ENCODE measurements at regions not wholly inside any gene's neighbourhood (a gene's known extent, or its start where the extent isn't known, plus 50 kb on each side); places are given as distances from the start of the nearest gene placed in this dataset.

DNA sequence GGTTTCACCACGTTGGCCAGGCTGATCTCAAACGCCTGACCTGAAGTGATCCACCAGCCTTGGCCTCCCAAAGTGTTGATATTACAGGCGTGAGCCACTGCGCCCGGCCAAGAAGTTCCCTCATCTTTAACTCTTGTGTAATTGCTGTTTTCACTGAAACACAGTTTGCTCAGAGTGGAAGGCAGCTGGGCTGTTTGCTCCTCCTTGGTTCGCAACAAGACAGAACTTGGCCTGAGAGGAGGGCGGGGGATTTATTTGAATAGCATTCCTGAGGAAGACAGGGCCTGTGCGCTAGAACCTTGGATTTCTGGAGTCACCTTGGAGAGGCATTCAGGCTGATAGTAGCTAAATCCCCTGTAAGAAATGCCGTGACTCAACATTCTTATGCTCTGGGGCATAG lies 226.7 kb upstream of the MCTP2 start:
- DNase-seq (ENCODE audit: low spot score): no peak

DNA sequence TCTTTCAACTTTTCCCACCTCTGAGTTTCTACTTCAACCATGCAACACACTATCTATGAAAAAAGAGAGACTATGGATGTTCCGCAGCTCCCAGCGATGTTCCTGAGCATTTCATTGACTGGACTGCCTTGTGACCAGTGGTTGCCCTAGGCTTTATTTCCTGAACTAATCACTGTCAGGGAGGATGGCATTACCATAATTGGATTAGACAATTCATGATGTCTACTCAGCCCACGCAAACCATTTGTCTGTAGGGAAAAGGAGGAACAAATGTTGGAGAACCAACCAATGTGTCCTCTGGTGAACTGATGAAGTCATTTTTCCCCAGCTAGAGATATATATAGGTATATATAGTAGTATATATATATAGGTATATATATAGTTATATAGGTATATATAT lies 229.3 kb upstream of the MCTP2 start:
- DNase-seq (ENCODE audit: low spot score): no peak

DNA sequence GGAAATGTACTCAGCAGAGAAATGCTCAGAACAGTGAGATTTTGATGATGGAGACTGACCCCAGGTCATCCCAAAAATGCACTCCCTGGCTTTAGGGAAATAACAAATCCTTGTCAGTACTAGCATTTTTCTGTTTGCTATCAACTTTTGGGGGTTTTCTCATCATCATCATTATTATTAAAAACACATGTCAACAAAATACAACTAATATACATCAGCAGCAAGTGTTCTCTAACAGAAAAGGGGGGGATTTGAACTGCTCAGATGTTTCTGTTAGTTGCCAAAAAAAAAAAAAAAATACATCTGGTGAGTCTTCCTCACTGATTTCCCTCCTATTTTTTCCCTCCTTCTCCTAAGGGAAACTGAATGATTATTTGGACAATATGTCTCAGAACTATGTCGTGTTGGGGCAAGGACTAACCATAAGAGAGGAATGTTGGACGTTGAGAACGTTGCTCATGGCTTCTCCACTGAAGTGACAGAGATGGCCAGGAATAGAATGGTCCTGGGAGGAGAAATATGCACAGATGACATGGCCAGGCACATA lies 230.0 kb upstream of the MCTP2 start:
- DNase-seq (ENCODE audit: low spot score): no peak

DNA sequence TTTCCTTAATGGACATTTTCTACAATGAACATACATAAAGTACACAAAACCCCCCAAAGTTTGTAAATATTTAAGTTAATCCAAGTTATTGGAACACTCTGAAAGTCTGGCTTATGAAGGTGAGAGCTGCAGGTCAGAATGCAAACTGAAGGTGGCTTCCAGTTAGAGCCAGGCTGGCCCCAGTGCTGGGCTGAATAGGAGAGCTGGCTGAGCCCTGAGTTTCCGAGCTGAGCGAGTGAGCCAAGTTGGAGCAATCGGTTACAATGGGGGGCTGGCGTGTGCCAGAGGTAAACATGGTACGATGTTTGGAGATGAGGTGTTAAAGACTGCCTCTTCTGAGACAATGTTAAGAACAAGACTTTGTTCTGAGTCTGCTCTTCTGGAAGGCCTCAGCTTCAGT lies 230.8 kb upstream of the MCTP2 start:
- DNase-seq (ENCODE audit: low spot score): no peak

DNA sequence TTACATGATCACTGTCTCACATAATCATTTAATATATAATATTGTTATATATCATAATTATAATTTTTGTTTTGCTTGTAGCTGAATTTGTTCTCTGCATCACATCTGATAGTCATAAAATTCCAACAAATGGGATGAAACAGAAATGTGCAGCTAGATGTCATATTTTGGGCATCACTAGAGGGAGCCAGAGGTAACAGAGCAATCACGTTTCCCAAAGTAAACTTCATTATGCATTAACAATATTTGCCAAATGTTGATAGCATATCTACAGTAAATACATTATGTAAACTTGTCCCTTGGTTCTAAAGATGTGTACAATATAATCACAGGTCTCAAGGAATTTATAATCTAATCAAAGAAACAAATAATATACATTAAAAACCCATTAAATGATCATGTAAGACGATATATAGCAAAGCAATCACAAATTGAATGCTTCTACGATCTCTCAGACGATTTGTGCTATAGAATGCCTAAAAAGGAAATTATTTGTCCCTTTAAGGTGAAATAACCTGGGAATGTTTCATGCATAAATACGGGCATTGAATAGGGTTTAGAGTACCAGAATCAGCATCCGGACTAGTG lies 234.2 kb upstream of the MCTP2 start:
- peak; percentile 11 for DNase-seq (ENCODE audit: low spot score)

DNA sequence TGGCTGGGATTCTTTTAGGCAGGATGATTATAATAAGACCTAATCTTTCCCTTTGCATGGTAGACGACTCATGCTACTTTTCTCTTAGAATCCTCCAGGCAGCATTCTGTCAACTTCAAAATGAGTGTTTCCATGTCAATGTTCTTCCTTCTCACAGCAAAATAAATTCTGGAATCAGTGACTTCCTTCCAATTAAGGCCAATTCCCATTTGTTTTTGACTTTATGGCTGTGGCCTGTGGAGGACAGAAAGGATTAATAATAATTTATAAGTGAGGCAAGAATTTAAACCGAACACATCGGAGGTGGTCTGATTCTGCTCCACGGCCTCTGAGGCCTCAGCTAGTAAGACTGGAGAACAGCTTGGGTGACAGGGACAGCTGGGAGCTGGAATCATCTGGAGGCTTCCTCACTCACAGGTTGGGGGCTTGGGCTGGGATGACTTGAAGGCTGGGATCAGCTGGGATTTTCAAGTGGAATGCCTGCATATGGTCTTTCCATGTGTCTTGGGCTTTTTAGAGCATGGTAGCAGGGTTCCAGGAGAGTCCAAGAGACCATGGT lies 241.8 kb upstream of the MCTP2 start:
- DNase-seq (ENCODE audit: low spot score): no peak

DNA sequence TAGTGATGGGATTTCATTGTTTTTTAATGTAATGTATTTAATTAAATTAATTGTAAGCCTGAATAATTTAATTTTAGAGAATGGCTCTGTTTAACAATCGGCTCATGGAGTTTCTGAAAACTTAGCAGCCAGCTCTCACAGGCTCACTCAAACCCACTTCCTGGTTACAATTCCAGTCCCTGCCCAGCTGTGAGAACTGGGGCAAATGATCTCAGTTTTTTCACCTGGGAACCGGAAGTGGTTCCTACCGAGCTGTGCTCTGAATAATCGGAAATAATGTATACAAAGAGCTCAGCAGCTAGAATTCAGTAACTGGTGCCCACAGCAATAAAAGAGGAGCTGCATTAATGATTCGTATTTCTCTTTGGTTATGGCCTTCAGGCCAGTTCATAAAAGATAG lies 244.3 kb upstream of the MCTP2 start:
- peak; percentile 47 for DNase-seq (ENCODE audit: low spot score)

DNA sequence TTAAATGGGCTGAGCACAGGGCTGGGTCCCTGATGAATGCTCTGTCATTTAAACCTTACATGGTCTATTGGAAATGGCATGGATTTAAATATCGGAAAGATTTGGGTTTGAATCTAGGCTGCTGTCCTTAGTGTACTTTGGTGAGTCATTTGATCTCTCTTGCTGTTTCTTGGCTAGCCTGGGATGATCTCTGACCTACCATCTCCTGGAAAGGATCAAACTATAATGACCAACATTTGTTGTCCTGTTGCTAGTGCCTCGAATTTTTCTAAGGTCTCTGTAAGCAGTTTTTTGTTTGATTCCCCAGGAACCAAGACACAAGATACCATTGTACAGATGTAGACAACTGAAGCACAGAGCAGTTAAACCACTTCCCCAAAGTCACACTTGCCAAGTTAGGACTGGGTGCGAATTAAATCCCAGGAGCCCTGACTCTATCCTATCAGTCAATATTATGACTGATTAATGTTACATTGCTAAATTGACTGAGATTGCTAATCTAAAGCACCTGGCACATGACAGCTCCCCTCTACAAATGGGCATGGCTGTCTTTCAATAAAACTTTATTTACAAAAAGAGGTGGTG lies 244.9 kb upstream of the MCTP2 start:
- no peak for DNase-seq (ENCODE audit: low spot score)

DNA sequence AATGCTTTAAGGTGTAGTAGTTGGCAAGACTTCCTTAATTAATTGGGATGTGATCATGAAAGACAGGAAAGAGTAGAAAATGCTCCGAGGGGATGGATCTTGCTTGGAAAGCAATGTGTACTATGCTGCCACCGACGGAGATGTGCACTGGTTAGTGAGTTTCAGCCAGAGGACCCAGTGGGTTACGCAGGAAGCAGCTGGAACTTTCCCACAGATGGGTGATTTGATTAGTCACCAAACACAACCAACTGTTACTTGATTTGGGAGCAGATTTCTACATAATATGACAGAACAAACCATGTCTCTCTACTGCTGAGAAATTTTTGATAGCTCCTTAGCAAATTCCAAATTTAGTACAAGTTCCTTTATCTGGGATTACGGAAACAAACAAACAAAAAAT lies 245.4 kb upstream of the MCTP2 start:
- no peak for DNase-seq (ENCODE audit: low spot score)

DNA sequence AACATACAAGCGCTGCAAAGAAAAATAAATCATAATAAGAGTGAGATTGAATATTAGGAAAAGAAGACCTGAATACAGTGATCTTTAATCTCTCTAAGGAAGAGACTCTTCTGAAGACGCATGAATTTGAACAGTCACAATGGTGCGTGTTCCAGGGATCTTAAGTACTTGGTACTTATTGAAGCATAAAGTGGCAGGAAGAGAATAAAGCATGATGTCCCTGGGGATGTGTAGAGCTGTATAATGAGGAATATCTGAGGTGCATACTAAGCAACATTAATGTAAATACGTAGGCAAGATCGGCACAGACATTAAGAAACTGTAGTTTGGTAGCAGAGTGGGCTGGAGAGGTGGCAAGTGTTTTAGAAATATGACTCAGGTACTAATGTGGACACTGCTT lies 246.2 kb upstream of the MCTP2 start:
- DNase-seq (ENCODE audit: low spot score): no peak

DNA sequence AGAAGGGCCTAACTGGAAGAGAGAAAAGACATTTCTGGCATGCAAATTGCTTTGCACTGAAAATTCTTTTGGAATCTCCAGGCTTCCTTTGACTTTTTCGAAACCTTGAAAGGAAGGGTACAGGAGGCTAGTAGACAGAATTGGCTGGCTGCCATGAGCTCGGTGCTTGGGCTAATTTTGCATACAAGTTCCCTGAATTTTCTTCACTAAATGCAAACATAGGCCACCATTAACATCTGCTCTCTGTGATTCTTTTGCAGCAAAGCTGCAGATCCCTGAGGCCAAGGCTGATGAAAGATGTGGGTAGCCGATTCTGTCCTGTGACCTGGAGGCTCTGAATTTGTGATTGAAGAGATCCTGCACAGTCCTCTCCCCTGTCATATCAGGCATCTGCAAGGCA lies 247.8 kb upstream of the MCTP2 start:
- DNase-seq (ENCODE audit: low spot score): no peak

DNA sequence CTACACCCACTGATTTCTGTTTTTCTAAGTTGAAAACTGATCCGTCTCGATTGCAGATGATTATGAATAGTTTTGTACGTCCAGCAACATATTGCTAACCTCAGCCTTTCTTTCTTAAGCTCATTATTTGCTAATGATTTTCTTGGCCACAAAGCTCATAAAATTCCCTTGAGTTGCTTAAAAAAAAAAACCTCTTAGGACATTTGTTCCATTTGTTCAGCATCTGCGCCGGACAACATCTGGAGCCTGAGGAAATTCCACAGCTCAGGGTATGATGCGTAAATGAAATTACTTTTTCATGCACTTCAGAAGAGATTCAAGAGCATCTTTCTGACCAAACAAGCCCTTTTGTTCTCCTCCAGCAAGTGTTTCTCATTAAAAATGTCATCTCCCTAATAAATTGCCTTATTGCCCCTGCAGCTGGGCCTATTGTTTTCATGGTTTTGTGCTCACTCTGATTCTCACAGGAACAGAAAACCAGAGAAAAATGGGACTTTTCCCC lies 249.1 kb upstream of the MCTP2 start:
- no peak for DNase-seq (ENCODE audit: low spot score)

DNA sequence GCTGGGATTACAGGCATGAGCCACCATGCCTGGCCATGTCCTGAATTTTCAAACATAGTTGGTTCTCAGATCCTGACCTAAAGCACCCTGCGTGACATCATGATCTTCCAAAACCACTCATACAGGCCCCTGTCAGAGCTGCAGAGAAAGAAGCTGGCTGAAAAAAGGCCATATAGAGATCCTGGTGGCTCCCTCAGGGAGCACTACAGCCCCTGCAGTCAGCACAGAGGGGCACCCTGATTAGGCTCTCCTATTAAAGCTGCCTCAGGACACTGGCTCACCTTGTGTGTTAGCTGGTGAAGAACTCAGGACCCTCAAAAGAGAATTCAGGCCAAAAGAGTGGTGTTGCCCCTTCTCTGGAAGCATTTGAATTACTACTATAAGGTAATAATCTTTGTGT lies 249.7 kb upstream of the MCTP2 start:
- no peak for DNase-seq (ENCODE audit: low spot score)

DNA sequence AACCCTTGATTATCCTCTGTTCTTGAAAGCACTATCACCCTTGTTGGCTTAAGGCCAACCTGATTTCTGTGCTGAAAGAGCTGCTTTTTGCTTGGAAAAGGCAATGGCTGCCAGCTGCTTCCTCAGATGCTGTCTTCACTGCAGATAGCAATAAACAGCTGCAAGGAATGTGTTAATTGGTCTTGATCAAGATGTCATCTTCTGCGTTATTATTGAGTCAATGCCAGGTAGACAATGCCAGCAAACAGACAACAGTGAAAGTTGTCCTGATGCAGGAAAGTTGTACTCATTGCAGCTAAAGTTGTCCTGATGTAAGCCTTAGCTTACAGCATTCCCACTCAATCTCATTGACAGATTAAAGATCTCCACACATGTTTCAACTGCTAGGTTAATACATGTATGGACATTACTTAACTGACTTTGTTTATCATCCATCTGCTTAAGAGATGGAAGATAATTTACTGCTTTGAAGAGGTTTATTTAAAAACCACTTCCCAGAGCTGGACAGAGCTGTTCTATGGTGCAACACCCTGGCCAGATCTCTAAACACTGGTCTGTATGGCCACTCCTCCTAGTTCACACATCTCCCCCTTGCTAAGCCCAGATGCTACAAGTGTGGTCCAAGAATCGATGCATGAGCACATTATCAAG lies 251.0 kb upstream of the MCTP2 start:
- DNase-seq (ENCODE audit: low spot score): no peak

DNA sequence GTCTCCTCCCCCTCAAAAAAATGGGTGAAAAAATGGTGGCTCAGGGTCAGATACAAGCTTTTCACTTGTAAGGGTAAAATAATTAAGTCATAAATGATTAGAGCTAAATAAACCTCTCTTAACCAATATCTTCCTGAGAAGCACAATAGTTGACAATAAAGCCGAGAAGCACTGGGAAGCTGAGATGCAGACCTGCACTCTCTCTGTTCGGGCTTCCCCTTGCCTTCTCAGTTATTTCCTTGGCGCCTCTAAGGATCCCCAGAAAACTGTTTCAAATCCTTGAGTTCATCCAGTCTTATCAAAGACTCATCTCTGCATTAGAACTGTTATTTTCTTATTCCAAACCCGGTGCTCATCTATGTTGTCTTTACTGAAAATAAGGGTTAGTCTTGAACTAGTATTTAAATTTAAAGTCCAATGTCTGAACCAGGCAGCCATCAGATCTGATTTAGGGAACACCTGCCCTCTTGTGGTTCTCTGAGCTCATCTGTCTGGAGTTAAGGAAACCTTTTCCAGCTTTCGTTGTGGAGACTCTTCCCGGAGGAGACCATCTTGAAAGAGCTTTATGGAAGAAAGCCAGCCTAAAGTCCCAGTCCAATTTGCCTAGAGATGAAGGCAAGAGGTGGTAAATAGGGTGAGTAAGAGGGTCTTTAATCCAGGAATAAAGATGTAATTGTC lies 256.4 kb upstream of the MCTP2 start:
- no peak for DNase-seq (ENCODE audit: low spot score)

DNA sequence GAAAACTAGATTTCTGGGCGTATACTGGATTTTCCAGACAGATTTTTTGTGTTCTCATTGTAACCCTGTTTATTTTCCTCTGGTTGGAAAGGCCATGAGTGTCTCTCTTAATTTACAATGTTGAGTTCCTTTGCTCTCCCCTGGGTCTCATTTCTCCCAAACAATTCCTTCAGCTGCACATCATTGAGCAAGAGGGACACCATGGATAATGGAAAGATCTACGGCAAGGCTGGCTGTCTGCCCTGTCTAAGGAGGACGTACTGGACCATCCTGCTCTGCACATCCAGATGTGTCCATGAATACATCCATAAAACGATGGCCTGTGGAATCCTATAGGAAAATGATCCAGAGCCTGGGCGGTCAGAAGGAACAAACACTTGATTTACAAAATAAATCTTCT lies 258.1 kb upstream of the MCTP2 start:
- DNase-seq (ENCODE audit: low spot score): no peak

DNA sequence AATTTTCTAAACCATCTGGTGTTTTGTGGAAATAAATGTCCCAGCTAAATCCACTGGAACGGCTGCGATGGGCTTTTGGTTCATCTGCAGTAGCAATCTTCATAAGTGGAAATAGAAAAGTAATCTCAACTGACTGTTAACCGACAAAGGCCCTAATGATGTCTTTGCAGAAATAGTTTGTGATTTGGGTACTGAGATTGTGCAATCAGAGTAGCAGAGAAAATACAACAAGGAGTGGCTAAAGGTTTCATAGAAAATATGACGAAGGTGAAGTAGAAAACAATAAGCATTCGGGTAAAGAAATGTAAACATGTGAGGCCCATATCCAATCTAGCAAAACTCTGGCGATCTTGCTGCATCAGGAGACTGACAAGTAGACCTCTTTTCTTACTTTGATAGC lies 262.6 kb upstream of the MCTP2 start:
- no peak for DNase-seq (ENCODE audit: low spot score)

DNA sequence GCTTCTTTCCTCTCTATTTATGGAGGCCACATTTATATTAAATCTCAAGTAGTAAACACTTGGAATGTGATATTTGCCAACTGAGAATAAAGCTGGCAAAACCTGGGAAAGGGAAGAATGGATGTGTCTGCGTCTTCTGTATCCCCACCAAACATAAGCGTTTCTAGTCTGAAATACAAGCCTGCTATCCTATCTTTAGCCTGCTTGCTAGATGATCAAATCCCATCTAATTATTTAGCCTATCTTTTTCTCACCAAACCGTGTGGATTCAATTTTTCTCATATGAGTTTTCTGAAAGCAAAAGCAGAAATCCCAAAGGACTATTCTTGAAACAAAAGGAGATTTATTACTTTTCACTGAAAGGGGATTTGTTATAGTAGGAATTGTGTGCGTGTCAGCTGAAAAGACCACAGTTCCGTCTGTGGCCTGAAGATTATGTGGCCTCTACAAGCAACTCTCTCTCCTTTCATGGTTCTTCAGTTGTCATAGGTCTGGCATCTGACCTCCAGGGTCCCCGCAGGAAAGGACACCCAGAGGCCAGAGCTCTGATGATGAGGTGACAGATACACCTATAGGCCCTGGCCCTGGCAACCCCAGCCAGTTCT lies 266.0 kb upstream of the MCTP2 start:
- DNase-seq (ENCODE audit: low spot score): no peak

DNA sequence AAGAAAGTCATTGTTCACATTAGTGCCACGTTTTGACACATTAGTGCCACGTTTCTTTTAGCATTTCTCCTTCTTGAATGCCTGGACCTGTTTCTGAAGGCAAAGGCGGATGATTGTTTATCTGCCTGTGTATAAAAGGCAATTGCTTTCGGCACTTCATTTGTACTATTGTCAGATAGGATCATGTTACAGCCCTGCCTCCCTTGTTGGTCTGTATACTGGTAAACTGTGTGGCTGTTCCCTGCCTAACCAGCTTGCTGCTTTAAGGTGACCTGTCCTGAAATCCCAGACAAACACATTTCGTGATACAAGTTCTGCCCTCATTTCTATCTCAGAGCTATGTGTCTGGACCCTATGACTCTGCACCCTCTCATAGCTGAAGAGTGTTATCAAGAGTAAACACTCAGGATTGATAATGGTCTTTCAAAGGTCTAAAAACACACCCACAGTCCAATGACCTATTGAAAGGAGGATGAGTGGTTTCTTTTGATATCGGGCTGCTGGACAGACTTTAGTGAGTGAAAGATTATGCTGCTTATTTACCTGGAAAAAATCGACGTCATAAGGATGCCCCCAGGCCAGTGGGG lies 276.3 kb upstream of the MCTP2 start:
- DNase-seq (ENCODE audit: low spot score): no peak

DNA sequence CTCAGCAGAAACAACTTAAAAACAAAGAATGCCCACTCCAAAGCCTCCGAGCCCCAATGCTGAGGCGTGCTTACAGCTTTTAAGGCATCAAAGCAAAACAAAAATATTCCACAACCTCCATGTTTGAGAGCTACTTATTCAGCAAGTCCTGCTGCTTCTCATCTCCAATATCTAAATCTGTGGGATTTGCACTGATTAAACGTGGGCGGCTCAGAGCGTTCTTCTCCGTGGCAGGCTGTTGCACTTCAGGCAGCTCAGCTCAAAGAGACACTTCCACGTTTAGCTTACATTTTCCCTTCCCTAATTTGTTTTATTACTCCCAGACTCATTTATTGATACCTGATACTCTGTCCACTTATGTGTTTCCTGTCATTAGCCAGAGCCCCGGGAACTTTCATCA lies 282.6 kb upstream of the MCTP2 start:
- no peak for DNase-seq (ENCODE audit: low spot score)

DNA sequence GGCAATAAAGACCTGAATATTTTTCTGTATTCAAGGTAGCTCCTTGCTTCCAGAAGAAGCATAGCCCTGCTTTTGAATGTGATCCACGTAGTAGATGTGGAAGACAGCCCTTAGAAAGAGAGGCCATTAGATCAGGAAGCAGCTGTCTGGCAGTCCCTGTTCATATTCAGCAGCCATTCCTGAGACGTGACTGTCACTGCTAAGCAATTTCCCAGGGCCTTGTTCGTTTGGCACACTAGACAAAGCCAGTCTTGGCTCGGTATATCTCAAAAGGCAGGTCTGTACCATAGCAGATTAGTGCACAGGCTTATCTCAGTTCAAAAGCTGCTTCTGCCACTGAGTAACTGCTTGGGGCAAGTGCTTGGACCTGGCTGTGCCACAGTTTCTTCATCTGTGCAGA lies 287.8 kb upstream of the MCTP2 start:
- no peak for DNase-seq (ENCODE audit: low spot score)

DNA sequence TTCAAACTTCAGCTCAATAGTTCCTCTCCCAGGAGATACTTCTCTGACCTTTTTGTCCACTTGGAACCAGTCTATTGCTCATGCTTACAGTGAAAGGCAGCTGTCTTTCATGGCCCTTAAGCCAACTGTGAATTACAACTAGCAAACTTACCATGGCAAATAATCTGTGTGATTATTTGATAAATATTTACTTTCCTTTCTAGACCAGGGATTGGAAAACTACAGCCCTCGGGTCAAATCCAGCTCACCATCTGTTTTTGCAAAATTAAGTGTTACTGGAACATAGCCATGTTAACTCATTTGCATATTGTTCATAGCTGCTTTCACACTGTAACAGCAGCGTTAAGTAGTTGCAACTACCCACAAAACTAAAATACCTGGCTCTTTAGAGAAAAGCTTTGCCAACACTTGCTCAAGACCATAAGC lies 289.1 kb upstream of the MCTP2 start:
- no peak for DNase-seq (ENCODE audit: low spot score)

Measured in activated CD4-positive, alpha-beta T cell treated with anti-CD3 and anti-CD28 coated beads, Interleukin-2, Interleukin-4, amounts not matched to agents 100 ng/mL and 50 ng/mL, durations not matched to agents 16 hours and 8 hours (primary cell).